Ishikawa (cell line): ENCODE measurements at regions not wholly inside any gene's neighbourhood (a gene's known extent, or its start where the extent isn't known, plus 50 kb on each side); places are given as distances from the start of the nearest gene placed in this dataset.

ENCODE experiments used
- CEBPB ChIP-seq: IDR thresholded peaks from 2 replicates; pipeline ENCODE4 v1.6.1; 2012
- CREB1 ChIP-seq: IDR thresholded peaks from 2 replicates; pipeline ENCODE4 v1.6.1; 2012; ENCODE audit warnings: low read depth
- EGR1 ChIP-seq: IDR thresholded peaks from 2 replicates; pipeline ENCODE4 v1.6.1; 2012
- EP300 ChIP-seq: IDR thresholded peaks from 2 replicates; pipeline ENCODE4 v1.6.1; 2012; ENCODE audit warnings: borderline replicate concordance
- FOXM1 ChIP-seq: IDR thresholded peaks from 2 replicates; pipeline ENCODE4 v1.6.1; 2012; ENCODE audit warnings: low read depth, borderline replicate concordance
- MAX ChIP-seq: IDR thresholded peaks from 2 replicates; pipeline ENCODE4 v1.6.1; 2012
- NFIC ChIP-seq: IDR thresholded peaks from 2 replicates; pipeline ENCODE4 v1.6.1; 2012
- RAD21 ChIP-seq: IDR thresholded peaks from 2 replicates; pipeline ENCODE4 v1.6.1; 2012; ENCODE audit warnings: low read depth
- TAF1 ChIP-seq: IDR thresholded peaks from 2 replicates; pipeline ENCODE4 v1.6.1; 2012; ENCODE audit warnings: low read depth, mild to moderate bottlenecking
- TCF12 ChIP-seq: IDR thresholded peaks from 2 replicates; pipeline ENCODE4 v1.6.1; 2012; ENCODE audit warnings: low read depth
- TEAD4 ChIP-seq: IDR thresholded peaks from 2 replicates; pipeline ENCODE4 v1.6.1; 2012
- USF1 ChIP-seq: IDR thresholded peaks from 2 replicates; pipeline ENCODE4 v1.6.1; 2012
- YY1 ChIP-seq: IDR thresholded peaks from 2 replicates; pipeline ENCODE4 v1.6.1; 2012; ENCODE audit warnings: low read depth
- ZBTB7A ChIP-seq: IDR thresholded peaks from 2 replicates; pipeline ENCODE4 v1.6.1; 2012; ENCODE audit warnings: low read depth
- TF ChIP-seq, protein P1 (sequence below): IDR thresholded peaks from 2 replicates; pipeline ENCODE4 v1.6.1; 2012; ENCODE audit warnings: low read depth, mild to moderate bottlenecking

DNA sequence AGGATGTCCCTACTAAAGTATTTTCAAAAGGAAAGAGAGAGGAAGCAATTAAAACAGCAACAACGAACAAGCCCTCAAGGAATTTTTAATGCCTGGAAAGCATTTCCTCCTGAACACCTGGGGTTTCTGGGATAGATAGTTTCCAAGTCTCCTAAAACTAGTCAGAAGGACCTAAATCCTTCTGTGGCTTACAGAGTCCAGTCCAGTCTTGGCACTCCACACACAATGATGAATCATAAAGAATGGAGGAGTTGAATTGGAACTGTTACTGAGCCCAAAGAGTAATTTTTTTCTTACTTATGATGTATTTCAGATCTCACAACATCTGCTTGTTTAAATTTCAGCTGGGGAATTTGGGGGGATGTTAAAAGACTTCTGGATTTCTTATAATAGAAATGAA lies 144.6 kb upstream of the SETBP1 start:
- no peak for TF ChIP-seq RAD21
- TF ChIP-seq ZBTB7A: no peak
- no peak for TF ChIP-seq USF1
- TF ChIP-seq EP300: no peak
- TF ChIP-seq MAX: no peak
- no peak for TF ChIP-seq FOXM1
- no peak for TF ChIP-seq CEBPB
- no peak for TF ChIP-seq TEAD4
- TF ChIP-seq YY1: no peak
- no peak for TF ChIP-seq EGR1
- TF ChIP-seq, protein P1, sequence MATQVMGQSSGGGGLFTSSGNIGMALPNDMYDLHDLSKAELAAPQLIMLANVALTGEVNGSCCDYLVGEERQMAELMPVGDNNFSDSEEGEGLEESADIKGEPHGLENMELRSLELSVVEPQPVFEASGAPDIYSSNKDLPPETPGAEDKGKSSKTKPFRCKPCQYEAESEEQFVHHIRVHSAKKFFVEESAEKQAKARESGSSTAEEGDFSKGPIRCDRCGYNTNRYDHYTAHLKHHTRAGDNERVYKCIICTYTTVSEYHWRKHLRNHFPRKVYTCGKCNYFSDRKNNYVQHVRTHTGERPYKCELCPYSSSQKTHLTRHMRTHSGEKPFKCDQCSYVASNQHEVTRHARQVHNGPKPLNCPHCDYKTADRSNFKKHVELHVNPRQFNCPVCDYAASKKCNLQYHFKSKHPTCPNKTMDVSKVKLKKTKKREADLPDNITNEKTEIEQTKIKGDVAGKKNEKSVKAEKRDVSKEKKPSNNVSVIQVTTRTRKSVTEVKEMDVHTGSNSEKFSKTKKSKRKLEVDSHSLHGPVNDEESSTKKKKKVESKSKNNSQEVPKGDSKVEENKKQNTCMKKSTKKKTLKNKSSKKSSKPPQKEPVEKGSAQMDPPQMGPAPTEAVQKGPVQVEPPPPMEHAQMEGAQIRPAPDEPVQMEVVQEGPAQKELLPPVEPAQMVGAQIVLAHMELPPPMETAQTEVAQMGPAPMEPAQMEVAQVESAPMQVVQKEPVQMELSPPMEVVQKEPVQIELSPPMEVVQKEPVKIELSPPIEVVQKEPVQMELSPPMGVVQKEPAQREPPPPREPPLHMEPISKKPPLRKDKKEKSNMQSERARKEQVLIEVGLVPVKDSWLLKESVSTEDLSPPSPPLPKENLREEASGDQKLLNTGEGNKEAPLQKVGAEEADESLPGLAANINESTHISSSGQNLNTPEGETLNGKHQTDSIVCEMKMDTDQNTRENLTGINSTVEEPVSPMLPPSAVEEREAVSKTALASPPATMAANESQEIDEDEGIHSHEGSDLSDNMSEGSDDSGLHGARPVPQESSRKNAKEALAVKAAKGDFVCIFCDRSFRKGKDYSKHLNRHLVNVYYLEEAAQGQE: no peak
- no peak for TF ChIP-seq TAF1
- TF ChIP-seq CREB1: no peak
- no peak for TF ChIP-seq NFIC
- TF ChIP-seq TCF12: no peak

GRCh38 chr18:44536619-44537018 lies 144.1 kb upstream of the SETBP1 start:
- no peak for TF ChIP-seq YY1

DNA sequence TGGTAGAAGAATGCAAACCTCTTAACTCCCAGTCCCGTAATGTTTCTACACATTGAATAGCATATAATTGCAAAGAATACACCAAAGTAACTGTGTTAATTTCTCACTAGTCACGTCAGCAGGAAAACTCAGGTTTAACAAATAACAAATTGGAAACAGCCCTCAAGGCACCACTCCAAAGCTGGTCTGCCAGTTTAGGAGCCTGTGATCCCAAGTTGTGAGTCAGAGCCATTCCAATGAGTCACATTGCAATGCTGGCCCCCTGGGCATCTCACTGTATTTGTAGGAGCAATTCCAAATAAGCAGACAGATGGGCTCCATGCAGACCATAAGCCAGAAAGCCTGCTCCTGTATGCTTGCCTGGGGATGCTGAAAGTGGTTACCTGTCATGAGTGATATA lies 143.2 kb upstream of the SETBP1 start:
- TF ChIP-seq NFIC (peak; percentile 38; the same call in 1 of the 2 replicates), RAD21 (no peak), EP300 (peak; percentile 39; the same call in 1 of the 2 replicates)

GRCh38 chr18:44539926-44540325 lies 140.8 kb upstream of the SETBP1 start:
- TF ChIP-seq CEBPB (no peak), USF1 (no peak), FOXM1 (no peak)

DNA sequence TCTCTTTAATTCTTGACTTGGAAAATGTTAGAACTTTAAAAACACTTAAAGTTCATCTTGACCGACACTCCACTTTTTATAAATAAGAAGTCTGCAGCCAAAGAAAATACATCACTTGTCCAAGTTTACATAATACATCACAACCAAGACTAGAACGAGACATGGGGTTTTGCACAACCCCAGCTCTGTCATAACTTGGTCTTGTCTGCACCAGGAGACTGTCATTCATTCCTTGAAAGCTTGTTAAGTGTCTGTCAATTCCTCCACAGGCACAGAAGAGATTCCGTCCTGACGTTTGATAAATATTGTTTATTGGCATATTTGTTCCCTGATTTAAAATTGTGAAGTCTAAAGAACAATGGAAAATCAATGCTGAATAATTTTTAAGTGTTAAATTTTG lies 139.5 kb upstream of the SETBP1 start:
- TF ChIP-seq NFIC (no peak), EGR1 (no peak)

GRCh38 chr18:44541781-44542180 lies 138.9 kb upstream of the SETBP1 start:
- no peak for TF ChIP-seq EP300
- no peak for TF ChIP-seq CREB1
- TF ChIP-seq EGR1: no peak
- no peak for TF ChIP-seq USF1
- TF ChIP-seq, protein P1: no peak
- no peak for TF ChIP-seq MAX
- no peak for TF ChIP-seq TEAD4
- TF ChIP-seq ZBTB7A: no peak
- TF ChIP-seq TAF1: no peak
- no peak for TF ChIP-seq TCF12

GRCh38 chr18:44543387-44543786 lies 137.3 kb upstream of the SETBP1 start:
- TF ChIP-seq TEAD4: no peak
- no peak for TF ChIP-seq CEBPB
- TF ChIP-seq MAX: no peak
- no peak for TF ChIP-seq TCF12
- no peak for TF ChIP-seq YY1
- TF ChIP-seq ZBTB7A: no peak
- TF ChIP-seq, protein P1: no peak
- no peak for TF ChIP-seq FOXM1
- TF ChIP-seq EP300: no peak
- no peak for TF ChIP-seq USF1
- no peak for TF ChIP-seq TAF1
- TF ChIP-seq RAD21: no peak
- TF ChIP-seq NFIC: no peak
- no peak for TF ChIP-seq EGR1
- no peak for TF ChIP-seq CREB1
